ENCODE measurements at regions not wholly inside any gene's neighbourhood (a gene's known extent, or its start where the extent isn't known, plus 50 kb on each side); places are given as distances from the start of the nearest gene placed in this dataset.

- WGBS (ENCODE audit: missing lambda C conversion rate), result 5% methylated on average over 4 of the region's 4 CpGs
- no peak for FAIRE-seq
- Histone ChIP-seq H3K27ac (no peak overlapping the region), H3K4me2 (no peak overlapping the region), H3K9me3 (0 out of 3 replicates have a peak, but pooled peaks cover 1% of the 10 kb centered on the region), H3K4me1 (no peaks in the 10 kb centered on the region), H3K4me3 (no peak overlapping the region)
- no peak for ATAC-seq
- TF ChIP-seq, protein P1, sequence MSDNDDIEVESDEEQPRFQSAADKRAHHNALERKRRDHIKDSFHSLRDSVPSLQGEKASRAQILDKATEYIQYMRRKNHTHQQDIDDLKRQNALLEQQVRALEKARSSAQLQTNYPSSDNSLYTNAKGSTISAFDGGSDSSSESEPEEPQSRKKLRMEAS (IDR thresholded peaks at IDR 0.05), result no peak
- POLR2A ChIA-PET, result no interaction called here
- no peak for DNase-seq (ENCODE audit: low read depth in 1 of 2, low spot score in 1 of 2)
- CTCF ChIA-PET, result no interaction called here
Observed at GRCh38 chr15:87118846-87119245, 1039.2 kb downstream of the AGBL1 start.

GRCh38 chr15:87118435-87118834 lies 1038.8 kb downstream of the AGBL1 start:
- no peaks in the 10 kb centered on the region for H3K4me1 ChIP-seq
- H3K4me3 ChIP-seq, result no peak overlapping the region
- no peak overlapping the region for H3K4me2 ChIP-seq
- no peak for ATAC-seq
- H3K27ac ChIP-seq, result no peak overlapping the region
- ChIA-PET POLR2A (no interaction called here), CTCF (no interaction called here)
- no peak for FAIRE-seq
- WGBS (ENCODE audit: missing lambda C conversion rate), result 2% methylated on average over 3 of the region's 3 CpGs
- no peak for DNase-seq (ENCODE audit: low read depth in 1 of 2, low spot score in 1 of 2)
- TF ChIP-seq BCL3 (IDR thresholded peaks at IDR 0.05), result no peak
- TF ChIP-seq EHMT2 (IDR thresholded peaks at IDR 0.05; ENCODE audit: low read depth), result no peak
- TF ChIP-seq CEBPB (IDR thresholded peaks at IDR 0.05), result no peak
- TF ChIP-seq, protein P1 (IDR thresholded peaks at IDR 0.05), result no peak
- TF ChIP-seq NR3C1 (IDR thresholded peaks at IDR 0.05), result no peak
- TF ChIP-seq ZSCAN20 (CRISPR knock-in tag; IDR thresholded peaks at IDR 0.05), result no peak
- TF ChIP-seq RFX5 (IDR thresholded peaks at IDR 0.05), result no peak
- TF ChIP-seq CBX2 (IDR thresholded peaks at IDR 0.05; ENCODE audit: borderline replicate concordance, low read depth), result no peak
- no peak for TF ChIP-seq POLR2A (IDR thresholded peaks at IDR 0.05; ENCODE audit: low read length)
- no peak for TF ChIP-seq RCOR1 (IDR thresholded peaks at IDR 0.05; ENCODE audit: low read depth, low read length)
- no peak for TF ChIP-seq FOSL2 (IDR thresholded peaks at IDR 0.05)
- TF ChIP-seq FOSL2 (CRISPR knock-in tag; IDR thresholded peaks at IDR 0.05), result no peak
- no peak for TF ChIP-seq RNF2 (IDR thresholded peaks at IDR 0.05; ENCODE audit: borderline replicate concordance, low read depth)
- TF ChIP-seq HOXB13 (CRISPR knock-in tag; IDR thresholded peaks at IDR 0.05; ENCODE audit: low read depth), result no peak
- no peak for TF ChIP-seq TP53 (CRISPR knock-in tag; IDR thresholded peaks at IDR 0.05)
- TF ChIP-seq HES2 (IDR thresholded peaks at IDR 0.05), result no peak
- no peak for TF ChIP-seq ZC3H11A (IDR thresholded peaks at IDR 0.05)
- no peak for TF ChIP-seq PHF8 (IDR thresholded peaks at IDR 0.05; ENCODE audit: borderline replicate concordance, low read depth)
- peaks cover 2% of the 10 kb centered on the region; the same call in 1 of the 3 replicates for H3K9me3 ChIP-seq

DNA sequence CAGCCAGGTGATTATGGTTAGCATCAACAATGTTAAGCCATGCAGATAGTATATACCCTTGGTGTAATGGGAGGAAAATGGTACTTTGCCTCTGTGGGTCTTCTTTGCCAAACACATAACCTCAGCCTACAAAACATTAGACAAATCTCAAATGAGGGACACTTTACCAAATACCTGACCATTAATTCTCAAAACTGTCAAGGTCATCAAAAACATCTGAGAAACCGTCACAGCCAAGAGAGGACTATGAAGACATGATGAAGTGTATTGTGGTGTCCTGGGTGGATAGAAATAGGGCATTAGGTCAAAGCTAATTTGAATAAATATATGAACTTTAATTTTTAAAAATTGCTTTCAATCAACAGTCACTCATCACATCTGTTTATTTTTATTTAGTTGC lies 1036.1 kb downstream of the AGBL1 start:
- no peak overlapping the region for H3K4me3 ChIP-seq
- 2% methylated on average over 1 of the region's 1 CpG for WGBS (ENCODE audit: missing lambda C conversion rate)
- H3K9me3 ChIP-seq, result peaks cover 2% of the 10 kb centered on the region; the same call in 1 of the 3 replicates
- H3K27ac ChIP-seq, result no peak overlapping the region
- no peak for ATAC-seq
- no peak overlapping the region for H3K4me2 ChIP-seq
- ChIA-PET CTCF (interaction anchor here (0.7 kb wide), 1 partner anchor 12 kb away, joined by 3 read pairs; no protein-coding TSS in a partner anchor), POLR2A (no interaction called here)
- no peak for DNase-seq (ENCODE audit: low read depth in 1 of 2, low spot score in 1 of 2)
- TF ChIP-seq BCL3 (IDR thresholded peaks at IDR 0.05) (no peak), KDM5A (IDR thresholded peaks at IDR 0.05) (no peak), EP300 (IDR thresholded peaks at IDR 0.05) (no peak), MAFK (IDR thresholded peaks at IDR 0.05; ENCODE audit: partially characterized antibody) (peak; percentile 78)
- no peak for FAIRE-seq
- H3K4me1 ChIP-seq, result no peaks in the 10 kb centered on the region
